ENCODE measurements at regions not wholly inside any gene's neighbourhood (a gene's known extent, or its start where the extent isn't known, plus 50 kb on each side); places are given as distances from the start of the nearest gene placed in this dataset.

DNA sequence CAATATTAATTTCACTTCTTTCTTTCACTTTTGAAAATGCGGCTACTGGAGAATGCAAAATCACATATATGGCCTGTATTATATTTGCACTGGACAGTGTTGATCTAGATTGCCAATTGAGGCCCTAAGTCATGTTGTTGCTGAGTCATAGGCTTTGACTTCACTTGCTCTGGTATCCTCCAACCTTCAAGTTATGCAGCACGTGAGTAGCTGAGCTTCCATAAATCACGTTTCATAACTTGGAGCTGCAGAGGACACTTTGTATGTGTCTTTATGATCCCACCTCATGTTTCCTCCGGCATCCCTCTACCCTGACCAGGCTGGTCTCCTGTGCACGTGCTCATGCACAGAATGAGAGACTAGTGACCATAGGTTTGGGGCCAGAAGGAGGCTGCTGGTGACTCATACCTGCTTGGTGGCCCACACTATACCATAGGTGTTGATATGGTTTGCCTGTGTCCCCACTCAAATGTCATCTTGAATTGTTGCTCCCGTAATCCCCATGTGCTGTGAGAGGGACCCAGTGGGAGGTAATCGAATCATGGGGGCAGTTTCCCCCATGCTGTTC lies 103.0 kb upstream of the TSPAN2 start:
- ChIA-PET CTCF (no interaction called here), POLR2A (no interaction called here)
- intact Hi-C loops (cut with micrococcal nuclease; ENCODE audit: unreplicated experiment), result no loop called here
- Mint-ChIP-seq H3K4me1 (ENCODE audit: low read depth, unreplicated experiment) (peaks cover 6% of the 10 kb centered on the region), H3K4me3 (ENCODE audit: unreplicated experiment) (no peak overlapping the region), H3K27ac (ENCODE audit: unreplicated experiment) (no peak overlapping the region), H3K27me3 (ENCODE audit: insufficient read depth, unreplicated experiment) (no peaks in the 10 kb centered on the region), H3K9me3 (ENCODE audit: unreplicated experiment) (no peaks in the 10 kb centered on the region), H3K36me3 (ENCODE audit: insufficient read depth, unreplicated experiment) (no peaks in the 10 kb centered on the region)
- TF ChIP-seq, protein P1, sequence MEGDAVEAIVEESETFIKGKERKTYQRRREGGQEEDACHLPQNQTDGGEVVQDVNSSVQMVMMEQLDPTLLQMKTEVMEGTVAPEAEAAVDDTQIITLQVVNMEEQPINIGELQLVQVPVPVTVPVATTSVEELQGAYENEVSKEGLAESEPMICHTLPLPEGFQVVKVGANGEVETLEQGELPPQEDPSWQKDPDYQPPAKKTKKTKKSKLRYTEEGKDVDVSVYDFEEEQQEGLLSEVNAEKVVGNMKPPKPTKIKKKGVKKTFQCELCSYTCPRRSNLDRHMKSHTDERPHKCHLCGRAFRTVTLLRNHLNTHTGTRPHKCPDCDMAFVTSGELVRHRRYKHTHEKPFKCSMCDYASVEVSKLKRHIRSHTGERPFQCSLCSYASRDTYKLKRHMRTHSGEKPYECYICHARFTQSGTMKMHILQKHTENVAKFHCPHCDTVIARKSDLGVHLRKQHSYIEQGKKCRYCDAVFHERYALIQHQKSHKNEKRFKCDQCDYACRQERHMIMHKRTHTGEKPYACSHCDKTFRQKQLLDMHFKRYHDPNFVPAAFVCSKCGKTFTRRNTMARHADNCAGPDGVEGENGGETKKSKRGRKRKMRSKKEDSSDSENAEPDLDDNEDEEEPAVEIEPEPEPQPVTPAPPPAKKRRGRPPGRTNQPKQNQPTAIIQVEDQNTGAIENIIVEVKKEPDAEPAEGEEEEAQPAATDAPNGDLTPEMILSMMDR (IDR thresholded peaks at IDR 0.05; ENCODE audit: insufficient read depth in 1 of 2, low read depth in 1 of 2, low read length in 1 of 2, severe bottlenecking in 1 of 2, unreplicated experiment in 1 of 2), result no peak
- BruUV-seq (replicated peaks), result no TSS peak
- no peak for DNase-seq
- no peak overlapping the region for H3K4me3 ChIP-seq (ENCODE audit: low read depth, low read length)
- no peaks in the 10 kb centered on the region for H3K9me3 ChIP-seq
- H3K36me3 ChIP-seq (ENCODE audit: control insufficient read depth, insufficient read depth, low read length), result no peaks in the 10 kb centered on the region
- no peaks in the 10 kb centered on the region for H3K27me3 ChIP-seq (replicated peaks; ENCODE audit: control insufficient read depth, insufficient read depth, low read length)
- no peaks in the 10 kb centered on the region; the same call in 1 of the 2 replicates for H3K4me1 ChIP-seq

DNA sequence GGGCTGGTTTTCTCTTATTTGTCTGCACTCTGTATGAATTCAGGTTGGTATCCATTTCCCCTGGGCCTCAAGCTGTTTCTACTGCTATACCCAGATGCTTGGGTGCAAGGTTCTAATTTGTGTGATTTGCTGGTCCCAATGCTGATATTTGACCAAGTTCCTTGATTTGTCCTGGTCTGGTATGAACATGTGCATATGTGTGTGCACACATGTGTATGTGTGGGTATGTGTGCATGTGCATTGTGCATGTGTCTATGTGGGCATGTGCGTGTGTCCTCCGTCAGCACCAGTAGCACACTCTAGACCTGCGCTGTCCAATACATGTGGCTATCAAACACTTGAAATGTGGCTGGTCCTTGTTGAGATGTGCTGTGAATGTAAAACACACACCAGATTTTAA lies 102.4 kb upstream of the TSPAN2 start:
- no TSS peak for BruUV-seq (replicated peaks)
- H3K27me3 ChIP-seq (replicated peaks; ENCODE audit: control insufficient read depth, insufficient read depth, low read length), result no peaks in the 10 kb centered on the region
- no peaks in the 10 kb centered on the region; the same call in 1 of the 2 replicates for H3K4me1 ChIP-seq
- Mint-ChIP-seq H3K36me3 (ENCODE audit: insufficient read depth, unreplicated experiment) (no peaks in the 10 kb centered on the region), H3K4me3 (ENCODE audit: unreplicated experiment) (no peak overlapping the region), H3K4me1 (ENCODE audit: low read depth, unreplicated experiment) (peaks cover 10% of the 10 kb centered on the region), H3K27ac (ENCODE audit: unreplicated experiment) (no peak overlapping the region), H3K9me3 (ENCODE audit: unreplicated experiment) (no peaks in the 10 kb centered on the region), H3K27me3 (ENCODE audit: insufficient read depth, unreplicated experiment) (no peaks in the 10 kb centered on the region)
- no peaks in the 10 kb centered on the region for H3K9me3 ChIP-seq
- intact Hi-C loops (cut with micrococcal nuclease; ENCODE audit: unreplicated experiment), result no loop called here
- H3K4me3 ChIP-seq (ENCODE audit: low read depth, low read length), result no peak overlapping the region
- ChIA-PET CTCF (no interaction called here), POLR2A (no interaction called here)
- no peaks in the 10 kb centered on the region for H3K36me3 ChIP-seq (ENCODE audit: control insufficient read depth, insufficient read depth, low read length)
- TF ChIP-seq, protein P1 (IDR thresholded peaks at IDR 0.05; ENCODE audit: insufficient read depth in 1 of 2, low read depth in 1 of 2, low read length in 1 of 2, severe bottlenecking in 1 of 2, unreplicated experiment in 1 of 2), result no peak
- no peak for DNase-seq

DNA sequence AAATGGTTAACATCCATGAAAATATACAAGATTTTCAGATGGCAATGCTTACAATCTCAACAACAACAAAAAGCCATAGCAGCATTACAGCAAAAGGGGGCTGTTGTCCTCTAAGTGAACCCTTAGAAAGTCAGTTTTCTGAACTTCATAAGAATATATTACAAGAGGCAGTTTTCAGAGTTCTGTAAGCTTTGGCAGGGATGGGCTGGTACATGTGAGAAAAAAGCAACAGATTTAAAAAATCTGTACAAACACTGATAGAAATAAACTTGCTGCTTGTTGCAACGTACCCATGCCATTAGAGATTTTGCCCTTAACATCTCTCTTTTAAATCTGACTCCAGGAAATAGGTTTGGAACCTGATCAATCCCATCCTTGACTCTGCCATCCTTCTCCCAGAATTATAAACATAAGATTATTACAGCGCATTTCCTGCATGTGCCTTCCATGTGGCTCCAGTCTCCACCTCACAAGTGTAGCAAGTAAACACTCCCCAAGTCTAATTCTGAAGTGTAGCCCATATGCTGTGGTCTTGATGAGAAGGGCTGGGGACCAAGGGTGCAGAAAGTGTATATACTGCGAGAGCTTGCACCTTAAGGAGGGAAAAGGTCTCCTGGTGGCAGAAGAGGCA lies 101.4 kb upstream of the TSPAN2 start:
- Histone ChIP-seq H3K9me3 (no peaks in the 10 kb centered on the region), H3K36me3 (ENCODE audit: control insufficient read depth, insufficient read depth, low read length) (no peaks in the 10 kb centered on the region), H3K4me3 (ENCODE audit: low read depth, low read length) (no peak overlapping the region), H3K27me3 (replicated peaks; ENCODE audit: control insufficient read depth, insufficient read depth, low read length) (no peaks in the 10 kb centered on the region), H3K4me1 (no peaks in the 10 kb centered on the region; the same call in 1 of the 2 replicates)
- no peak for DNase-seq
- no peak overlapping the region for H3K4me3 Mint-ChIP-seq (ENCODE audit: unreplicated experiment)
- peaks cover 18% of the 10 kb centered on the region for H3K4me1 Mint-ChIP-seq (ENCODE audit: low read depth, unreplicated experiment)
- POLR2A ChIA-PET, result no interaction called here
- H3K9me3 Mint-ChIP-seq (ENCODE audit: unreplicated experiment), result no peaks in the 10 kb centered on the region
- H3K36me3 Mint-ChIP-seq (ENCODE audit: insufficient read depth, unreplicated experiment), result no peaks in the 10 kb centered on the region
- CTCF ChIA-PET, result no interaction called here
- no peaks in the 10 kb centered on the region for H3K27me3 Mint-ChIP-seq (ENCODE audit: insufficient read depth, unreplicated experiment)
- BruUV-seq (replicated peaks), result no TSS peak
- TF ChIP-seq, protein P1 (IDR thresholded peaks at IDR 0.05; ENCODE audit: insufficient read depth in 1 of 2, low read depth in 1 of 2, low read length in 1 of 2, severe bottlenecking in 1 of 2, unreplicated experiment in 1 of 2), result no peak
- H3K27ac Mint-ChIP-seq (ENCODE audit: unreplicated experiment), result no peak overlapping the region
- intact Hi-C loops (cut with micrococcal nuclease; ENCODE audit: unreplicated experiment), result no loop called here

All from Caco-2 (cell line).